NCI-H1694 treated with DMSO at 0.1 percent for 48 hours (cell line): ENCODE measurements at regions not wholly inside any gene's neighbourhood (a gene's known extent, or its start where the extent isn't known, plus 50 kb on each side); places are given as distances from the start of the nearest gene placed in this dataset.

Experiments used
- DNase-seq: peaks from one replicate; lab custom pipeline; 2025; lab: John Stamatoyannopoulos, UW

- DNase-seq, result no peak
Measured at GRCh38 chr2:64283641-64284361, 139.6 kb upstream of the PELI1 start.

GRCh38 chr2:64284751-64285150 lies 140.5 kb upstream of the PELI1 start:
- DNase-seq, result peak; percentile 78

GRCh38 chr2:64287202-64287740 lies 143.1 kb upstream of the PELI1 start:
- no peak for DNase-seq

- DNase-seq, result no peak
Measured at GRCh38 chr2:64288321-64289193, 144.3 kb upstream of the PELI1 start.

- DNase-seq, result no peak
Measured at GRCh38 chr2:64289251-64289650, 145.0 kb upstream of the PELI1 start.

- DNase-seq, result no peak
Measured at GRCh38 chr2:64289737-64290136, 145.5 kb upstream of the PELI1 start.

GRCh38 chr2:64291181-64291580 lies 147.0 kb upstream of the PELI1 start:
- no peak for DNase-seq

GRCh38 chr2:64295326-64296139 lies 151.3 kb upstream of the PELI1 start:
- DNase-seq, result no peak

GRCh38 chr2:64296140-64296480 lies 151.9 kb upstream of the PELI1 start:
- DNase-seq, result no peak

GRCh38 chr2:64296695-64297346 lies 152.6 kb upstream of the PELI1 start:
- no peak for DNase-seq

- no peak for DNase-seq
Measured at GRCh38 chr2:64298161-64298560, 153.9 kb upstream of the PELI1 start.

GRCh38 chr2:64300066-64300465 lies 153.9 kb upstream of the LGALSL start:
- no peak for DNase-seq

GRCh38 chr2:64303250-64303649 lies 150.7 kb upstream of the LGALSL start:
- DNase-seq, result no peak

GRCh38 chr2:64307421-64307820 lies 146.5 kb upstream of the LGALSL start:
- DNase-seq, result no peak

- no peak for DNase-seq
Measured at GRCh38 chr2:64311191-64311910, 142.6 kb upstream of the LGALSL start.

- peak; percentile 80 for DNase-seq
Measured at GRCh38 chr2:64311948-64312621, 141.9 kb upstream of the LGALSL start.

- DNase-seq, result no peak
Measured at GRCh38 chr2:64312622-64313397, 141.2 kb upstream of the LGALSL start.

GRCh38 chr2:64313398-64313723 lies 140.6 kb upstream of the LGALSL start:
- DNase-seq, result no peak

GRCh38 chr2:64315291-64315960 lies 138.5 kb upstream of the LGALSL start:
- DNase-seq, result no peak
